Astrocyte of the spinal cord (primary cell): ENCODE measurements at regions not wholly inside any gene's neighbourhood (a gene's known extent, or its start where the extent isn't known, plus 50 kb on each side); places are given as distances from the start of the nearest gene placed in this dataset.

Experiments
- DNase-seq: peaks from one replicate; pipeline ENCODE4 v3.0.0; 2011; ENCODE audit warnings: low read depth, low spot score
- H3K4me3 ChIP-seq: 2 replicates; pipeline ENCODE4 v1.5.1; 2011; ENCODE audit warnings: low read depth, mild to moderate bottlenecking, low read length, moderate library complexity
- in situ Hi-C: cut with HindIII; loops from 2 replicates; pipeline ENCODE4 v1.10.0; 2017; ENCODE audit warnings: low sequenced_read_pairs
- TF ChIP-seq, protein P1 (sequence below): IDR thresholded peaks from 2 replicates; pipeline ENCODE4 v1.5.1; 2012; ENCODE audit warnings: low read depth, mild to moderate bottlenecking, low read length, inconsistent platforms

DNA sequence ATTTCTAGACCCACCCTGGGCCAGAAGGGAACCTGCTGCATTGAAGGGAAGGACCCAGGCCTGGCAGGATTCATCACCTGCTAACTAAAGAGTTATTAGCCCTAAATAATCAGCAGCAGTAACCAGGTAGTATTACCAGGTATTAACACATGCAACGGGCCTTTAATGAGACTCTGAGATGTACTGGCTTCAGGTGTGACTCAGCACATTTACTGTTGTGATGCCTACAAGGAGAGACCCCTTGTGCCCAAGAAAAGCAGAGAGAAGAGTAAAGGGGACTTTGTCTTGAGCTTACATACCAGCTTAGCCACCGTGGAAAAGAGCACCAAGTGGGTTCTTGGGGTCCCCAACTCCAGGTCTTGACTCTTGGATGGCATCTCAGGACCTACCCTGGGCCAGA, 243.1 kb upstream of the SLC39A10 start:
- in situ Hi-C loops: no loop called here
- TF ChIP-seq, protein P1, sequence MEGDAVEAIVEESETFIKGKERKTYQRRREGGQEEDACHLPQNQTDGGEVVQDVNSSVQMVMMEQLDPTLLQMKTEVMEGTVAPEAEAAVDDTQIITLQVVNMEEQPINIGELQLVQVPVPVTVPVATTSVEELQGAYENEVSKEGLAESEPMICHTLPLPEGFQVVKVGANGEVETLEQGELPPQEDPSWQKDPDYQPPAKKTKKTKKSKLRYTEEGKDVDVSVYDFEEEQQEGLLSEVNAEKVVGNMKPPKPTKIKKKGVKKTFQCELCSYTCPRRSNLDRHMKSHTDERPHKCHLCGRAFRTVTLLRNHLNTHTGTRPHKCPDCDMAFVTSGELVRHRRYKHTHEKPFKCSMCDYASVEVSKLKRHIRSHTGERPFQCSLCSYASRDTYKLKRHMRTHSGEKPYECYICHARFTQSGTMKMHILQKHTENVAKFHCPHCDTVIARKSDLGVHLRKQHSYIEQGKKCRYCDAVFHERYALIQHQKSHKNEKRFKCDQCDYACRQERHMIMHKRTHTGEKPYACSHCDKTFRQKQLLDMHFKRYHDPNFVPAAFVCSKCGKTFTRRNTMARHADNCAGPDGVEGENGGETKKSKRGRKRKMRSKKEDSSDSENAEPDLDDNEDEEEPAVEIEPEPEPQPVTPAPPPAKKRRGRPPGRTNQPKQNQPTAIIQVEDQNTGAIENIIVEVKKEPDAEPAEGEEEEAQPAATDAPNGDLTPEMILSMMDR: no peak
- no peak for DNase-seq
- no peak overlapping the region for H3K4me3 ChIP-seq

DNA sequence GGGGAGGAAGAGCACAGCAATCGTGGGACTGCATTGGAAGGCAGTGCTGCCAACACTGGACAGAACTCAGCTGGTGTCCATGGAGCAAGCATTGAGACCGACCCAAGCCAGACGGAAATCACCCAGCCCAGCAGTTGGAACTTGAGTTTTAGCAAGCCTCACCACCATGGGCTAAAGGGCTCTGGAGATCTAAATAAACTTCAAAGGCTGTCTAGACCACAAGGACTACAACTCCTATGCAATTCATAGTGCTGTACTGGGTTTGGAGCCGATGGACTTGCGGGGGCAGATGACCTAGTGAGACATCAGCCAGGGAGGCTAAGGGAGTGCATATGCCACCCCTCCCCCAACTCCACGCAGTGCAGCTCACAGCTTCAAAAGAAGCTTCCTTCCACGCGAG, 243.6 kb upstream of the SLC39A10 start:
- TF ChIP-seq, protein P1: no peak
- H3K4me3 ChIP-seq: no peak overlapping the region
- in situ Hi-C loops: no loop called here
- peak; percentile 34 for DNase-seq

DNA sequence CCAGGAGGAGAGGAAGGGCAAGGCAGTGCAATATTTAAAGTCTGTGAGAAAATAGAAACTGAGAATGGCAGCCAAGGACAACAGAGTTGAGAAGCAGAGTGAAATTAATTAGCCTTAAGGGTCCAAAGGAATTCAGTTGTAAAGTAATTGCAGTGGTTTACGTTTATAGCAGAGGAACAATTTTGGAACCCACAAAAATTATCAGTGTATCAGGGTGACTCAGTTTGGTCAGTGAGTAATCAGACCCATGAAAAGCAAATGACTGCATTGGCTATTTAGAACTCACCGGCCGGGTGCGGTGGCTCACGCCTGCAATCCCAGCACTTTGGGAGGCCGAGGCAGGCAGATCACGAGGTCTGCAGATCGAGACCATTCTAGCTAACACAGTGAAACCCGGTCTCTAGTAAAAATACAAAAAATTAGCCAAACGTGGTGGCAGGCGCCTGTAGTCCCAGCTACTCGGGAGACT, 245.8 kb upstream of the SLC39A10 start:
- in situ Hi-C loops: no loop called here
- DNase-seq: peak; percentile 90
- H3K4me3 ChIP-seq: no peak overlapping the region
- TF ChIP-seq, protein P1: no peak

DNA sequence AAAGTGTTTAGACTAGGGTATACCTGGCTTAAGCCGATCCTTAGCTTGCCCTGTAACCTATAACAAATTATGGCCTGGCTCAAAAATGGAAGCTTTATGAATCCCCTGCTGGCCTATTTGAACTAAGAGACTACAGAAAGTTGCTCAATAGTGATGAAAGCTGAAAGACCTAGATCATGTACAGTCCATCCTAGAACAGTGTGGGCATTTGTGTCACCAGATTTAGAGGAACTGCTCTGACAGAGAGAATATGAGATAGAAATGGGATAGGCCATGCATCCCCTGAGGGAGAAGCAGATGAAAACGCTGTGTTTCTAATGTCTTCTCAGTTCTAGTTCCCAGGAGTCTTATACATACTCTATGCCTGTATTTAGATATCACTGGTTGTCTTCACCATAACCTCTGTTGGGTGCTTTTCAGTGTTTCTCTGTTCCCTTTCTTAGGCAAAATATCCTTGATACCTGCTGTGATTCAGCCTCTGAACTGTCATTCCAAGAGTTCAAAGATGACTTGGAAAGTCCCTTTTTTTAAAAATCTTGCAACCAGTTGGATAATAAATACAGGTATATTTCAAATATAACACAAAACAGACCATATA, 246.9 kb upstream of the SLC39A10 start:
- H3K4me3 ChIP-seq: no peak overlapping the region
- TF ChIP-seq, protein P1: no peak
- in situ Hi-C loops: no loop called here
- DNase-seq: no peak

DNA sequence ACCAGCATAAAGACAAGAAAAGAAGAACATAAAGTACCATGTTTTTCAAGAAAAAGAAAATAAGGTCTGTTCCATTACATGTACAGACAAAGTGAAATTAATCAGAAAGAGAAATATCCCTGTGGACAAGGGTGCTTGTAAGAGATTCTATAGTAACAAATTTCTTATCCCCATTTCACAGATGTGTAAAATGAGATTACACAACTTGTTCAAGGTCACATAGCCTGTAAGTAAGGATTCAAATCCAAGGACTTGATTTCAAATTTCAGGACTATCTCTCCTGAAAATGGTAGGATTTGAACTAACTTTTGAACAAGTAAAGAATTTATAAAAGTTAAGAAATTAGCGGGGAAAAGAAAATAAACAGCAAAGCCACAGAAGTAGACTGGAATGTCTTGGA, 248.2 kb upstream of the SLC39A10 start:
- no peak for DNase-seq
- in situ Hi-C loops: no loop called here
- H3K4me3 ChIP-seq: no peak overlapping the region
- TF ChIP-seq, protein P1: no peak

DNA sequence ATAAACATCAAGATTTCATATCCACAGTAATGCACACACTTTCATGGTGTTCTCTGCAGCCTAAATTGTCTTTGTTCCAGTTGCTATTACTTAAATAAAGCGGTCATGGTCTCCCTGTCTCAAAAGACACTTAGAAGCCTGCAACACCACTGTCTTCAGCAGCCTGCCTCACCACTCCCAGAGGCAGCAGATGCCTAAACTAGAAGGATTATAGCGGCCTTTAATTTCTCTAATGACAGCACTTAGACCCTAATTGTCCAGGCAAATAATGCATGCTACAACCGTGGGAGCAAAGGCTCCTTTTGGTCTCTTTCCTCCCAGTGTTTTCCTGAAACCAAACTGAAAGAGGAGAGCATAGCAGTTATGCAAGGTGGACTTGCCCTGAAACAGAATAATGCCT, 248.8 kb upstream of the SLC39A10 start:
- DNase-seq: no peak
- TF ChIP-seq, protein P1: no peak
- no peak overlapping the region for H3K4me3 ChIP-seq
- in situ Hi-C loops: no loop called here

DNA sequence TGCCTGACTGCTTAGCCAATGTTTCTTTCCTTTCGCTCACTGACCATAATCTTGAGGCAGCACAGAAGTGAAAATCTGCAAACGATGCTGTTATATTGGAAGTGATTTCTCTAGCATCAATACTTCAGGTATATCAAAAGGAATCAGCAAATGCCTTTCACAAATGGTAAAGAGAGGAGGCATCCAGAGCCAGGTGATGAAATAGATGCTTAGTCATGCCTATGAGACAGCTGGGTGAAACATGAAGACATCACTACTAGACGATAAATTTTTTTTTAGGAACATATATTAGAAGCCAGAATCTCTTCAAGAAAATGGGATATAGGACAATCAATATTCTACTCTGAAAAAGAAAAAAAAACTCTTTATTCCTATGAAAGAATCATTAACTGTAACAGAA, 249.2 kb upstream of the SLC39A10 start:
- in situ Hi-C loops: no loop called here
- H3K4me3 ChIP-seq: no peak overlapping the region
- TF ChIP-seq, protein P1: no peak
- no peak for DNase-seq
